Activated B cell treated with CpG ODN at 0.5 μM for 24 hours (primary cell): ENCODE measurements at regions not wholly inside any gene's neighbourhood (a gene's known extent, or its start where the extent isn't known, plus 50 kb on each side); places are given as distances from the start of the nearest gene placed in this dataset.

ENCODE experiments used
- ATAC-seq: fragments of 200-7000 bp; cut with Tn5 transposase; one replicate; pipeline ENCODE4 v1.10.0; 2021; ENCODE audit warnings: low read depth, mild to moderate bottlenecking, moderate library complexity
- CTCF ChIA-PET: fragments of 350-600 bp; sonication (Branson Sonifier 250); formaldehyde crosslinking; loops from one replicate; lab custom pipeline; 2021; ENCODE audit warnings: antibody characterized with exemption; lab: Charles Lee
- POLR2A ChIA-PET: fragments of 350-600 bp; sonication (Branson Sonifier 250); formaldehyde crosslinking; loops from one replicate; lab custom pipeline; 2021; ENCODE audit warnings: antibody characterized with exemption; lab: Charles Lee
- DNase-seq: peaks from one replicate; pipeline ENCODE4 v3.0.0; 2022
- H3K27ac Mint-ChIP-seq: one replicate; pipeline ENCODE4 v1.8.0; 2020; ENCODE audit warnings: mixed read lengths
- H3K27me3 Mint-ChIP-seq: one replicate; pipeline ENCODE4 v1.8.0; 2021; ENCODE audit warnings: mixed read lengths
- H3K36me3 Mint-ChIP-seq: one replicate; pipeline ENCODE4 v1.8.0; 2021; ENCODE audit warnings: low read depth, mixed read lengths
- H3K4me1 Mint-ChIP-seq: one replicate; pipeline ENCODE4 v1.8.0; 2021; ENCODE audit warnings: mixed read lengths
- H3K4me3 Mint-ChIP-seq: one replicate; pipeline ENCODE4 v1.8.0; 2020; ENCODE audit warnings: mild to moderate bottlenecking, mixed read lengths
- H3K9me3 Mint-ChIP-seq: one replicate; pipeline ENCODE4 v1.8.0; 2020; ENCODE audit warnings: mixed read lengths
- intact Hi-C: fragments of 100-400 bp; cut with micrococcal nuclease; formaldehyde crosslinking; loops from one replicate; pipeline ENCODE4 v1.15.1; 2024
- TF ChIP-seq, protein P1 (sequence below): fragments of 200-600 bp; IDR thresholded peaks from one replicate; pipeline ENCODE4 v1.8.0; 2022; ENCODE audit warnings: antibody characterized with exemption, mild to moderate bottlenecking

- DNase-seq (no peak), ATAC-seq (no peak)
- no peaks in the 10 kb centered on the region for H3K9me3 Mint-ChIP-seq
- no peak overlapping the region for H3K27ac Mint-ChIP-seq
- TF ChIP-seq, protein P1, sequence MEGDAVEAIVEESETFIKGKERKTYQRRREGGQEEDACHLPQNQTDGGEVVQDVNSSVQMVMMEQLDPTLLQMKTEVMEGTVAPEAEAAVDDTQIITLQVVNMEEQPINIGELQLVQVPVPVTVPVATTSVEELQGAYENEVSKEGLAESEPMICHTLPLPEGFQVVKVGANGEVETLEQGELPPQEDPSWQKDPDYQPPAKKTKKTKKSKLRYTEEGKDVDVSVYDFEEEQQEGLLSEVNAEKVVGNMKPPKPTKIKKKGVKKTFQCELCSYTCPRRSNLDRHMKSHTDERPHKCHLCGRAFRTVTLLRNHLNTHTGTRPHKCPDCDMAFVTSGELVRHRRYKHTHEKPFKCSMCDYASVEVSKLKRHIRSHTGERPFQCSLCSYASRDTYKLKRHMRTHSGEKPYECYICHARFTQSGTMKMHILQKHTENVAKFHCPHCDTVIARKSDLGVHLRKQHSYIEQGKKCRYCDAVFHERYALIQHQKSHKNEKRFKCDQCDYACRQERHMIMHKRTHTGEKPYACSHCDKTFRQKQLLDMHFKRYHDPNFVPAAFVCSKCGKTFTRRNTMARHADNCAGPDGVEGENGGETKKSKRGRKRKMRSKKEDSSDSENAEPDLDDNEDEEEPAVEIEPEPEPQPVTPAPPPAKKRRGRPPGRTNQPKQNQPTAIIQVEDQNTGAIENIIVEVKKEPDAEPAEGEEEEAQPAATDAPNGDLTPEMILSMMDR, result no peak
- no peaks in the 10 kb centered on the region for H3K36me3 Mint-ChIP-seq
- intact Hi-C loops, result no loop called here
- ChIA-PET CTCF (interaction anchor here (0.6 kb wide), 1 partner anchor 396 kb away, joined by 4 read pairs; no protein-coding TSS in a partner anchor), POLR2A (interaction anchor here (0.6 kb wide), 1 partner anchor 182 kb away, joined by 4 read pairs; no protein-coding TSS in a partner anchor)
- no peaks in the 10 kb centered on the region for H3K4me1 Mint-ChIP-seq
- H3K4me3 Mint-ChIP-seq, result no peak overlapping the region
- peaks cover 10% of the 10 kb centered on the region for H3K27me3 Mint-ChIP-seq
These were observed 182.3 kb upstream of the PWP1 start for GRCh38 chr12:107503129-107503855.

- ChIA-PET CTCF (no interaction called here), POLR2A (no interaction called here)
- TF ChIP-seq, protein P1, result no peak
- Mint-ChIP-seq H3K27ac (no peak overlapping the region), H3K4me3 (no peak overlapping the region), H3K4me1 (no peaks in the 10 kb centered on the region), H3K36me3 (no peaks in the 10 kb centered on the region), H3K27me3 (peaks cover 14% of the 10 kb centered on the region), H3K9me3 (no peaks in the 10 kb centered on the region)
- ATAC-seq (no peak), DNase-seq (no peak)
- intact Hi-C loops, result no loop called here
These were observed 181.4 kb upstream of the PWP1 start for GRCh38 chr12:107503887-107504885.

GRCh38 chr12:107509421-107509820, 176.2 kb upstream of the PWP1 start:
- TF ChIP-seq, protein P1, result no peak
- ATAC-seq (no peak), DNase-seq (no peak)
- Mint-ChIP-seq H3K27me3 (peaks cover 17% of the 10 kb centered on the region), H3K27ac (no peak overlapping the region), H3K4me1 (no peaks in the 10 kb centered on the region), H3K36me3 (no peaks in the 10 kb centered on the region), H3K4me3 (no peak overlapping the region), H3K9me3 (no peaks in the 10 kb centered on the region)
- ChIA-PET CTCF (no interaction called here), POLR2A (no interaction called here)
- intact Hi-C loops, result no loop called here

- intact Hi-C loops, result no loop called here
- ATAC-seq, result no peak
- no peak overlapping the region for H3K27ac Mint-ChIP-seq
- ChIA-PET POLR2A (no interaction called here), CTCF (no interaction called here)
- H3K36me3 Mint-ChIP-seq, result no peaks in the 10 kb centered on the region
- H3K27me3 Mint-ChIP-seq, result peaks cover 17% of the 10 kb centered on the region
- no peaks in the 10 kb centered on the region for H3K4me1 Mint-ChIP-seq
- TF ChIP-seq, protein P1, result no peak
- no peak for DNase-seq
- no peak overlapping the region for H3K4me3 Mint-ChIP-seq
- H3K9me3 Mint-ChIP-seq, result no peaks in the 10 kb centered on the region
These were observed 175.4 kb upstream of the PWP1 start for GRCh38 chr12:107510211-107510610.

GRCh38 chr12:107511292-107511691, 174.3 kb upstream of the PWP1 start:
- Mint-ChIP-seq H3K4me1 (peaks cover 4% of the 10 kb centered on the region), H3K36me3 (no peaks in the 10 kb centered on the region), H3K27me3 (peaks cover 17% of the 10 kb centered on the region), H3K9me3 (no peaks in the 10 kb centered on the region), H3K4me3 (no peak overlapping the region), H3K27ac (no peak overlapping the region)
- ChIA-PET CTCF (no interaction called here), POLR2A (no interaction called here)
- ATAC-seq (no peak), DNase-seq (no peak)
- intact Hi-C loops, result no loop called here
- TF ChIP-seq, protein P1, result no peak
